ENCODE measurements at regions not wholly inside any gene's neighbourhood (a gene's known extent, or its start where the extent isn't known, plus 50 kb on each side); places are given as distances from the start of the nearest gene placed in this dataset.
A peak's percentile ranks its signal among the peaks of the same experiment; 100 is the strongest.

DNA sequence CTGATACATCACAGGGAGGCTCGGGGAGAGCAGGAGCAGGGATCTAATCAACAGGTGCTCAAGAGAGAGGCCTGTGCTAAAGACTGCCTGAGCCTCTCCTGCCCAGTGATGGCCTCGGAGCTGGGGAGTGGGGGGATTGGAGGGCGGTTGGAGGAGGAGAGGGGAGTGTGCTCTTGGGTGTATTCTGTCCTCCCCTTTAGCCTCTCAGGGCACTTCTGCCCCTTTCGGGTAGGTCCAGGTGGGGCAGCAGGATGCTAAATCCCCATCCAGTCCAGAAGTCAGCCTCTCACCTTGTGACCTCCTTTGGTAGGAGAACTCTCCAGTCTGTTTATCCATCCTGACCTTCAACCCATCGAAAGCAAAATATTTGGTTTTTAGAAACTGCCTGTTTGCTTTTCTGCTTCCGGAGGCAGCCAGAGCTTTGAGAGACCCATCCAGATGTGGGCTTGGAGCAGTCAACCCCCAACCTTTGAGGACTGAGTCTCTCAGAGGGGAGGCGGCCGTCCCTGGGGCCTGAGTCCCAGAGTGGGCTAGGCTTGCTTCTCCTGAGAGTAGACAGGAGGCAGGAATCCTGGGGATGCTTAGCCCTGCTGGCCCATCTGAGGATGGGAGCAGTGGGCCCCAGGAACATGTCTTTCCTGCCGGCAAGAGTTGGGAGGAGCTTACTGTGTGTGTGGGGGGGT lies 105.2 kb upstream of the SYT13 start (continued):
- peak; percentile 97 for TF ChIP-seq NR2F6 (IDR thresholded peaks at IDR 0.05)
- peak; percentile 97 for TF ChIP-seq NR2F6 (CRISPR knock-in tag; IDR thresholded peaks at IDR 0.05)
- TF ChIP-seq ZNF260 (CRISPR knock-in tag; IDR thresholded peaks at IDR 0.05; ENCODE audit: borderline replicate concordance, low read depth): no peak
- TF ChIP-seq TBX2 (CRISPR knock-in tag; IDR thresholded peaks at IDR 0.05; ENCODE audit: borderline replicate concordance): peak; percentile 31; the same call in 1 of the 2 replicates
- TF ChIP-seq, protein P1, sequence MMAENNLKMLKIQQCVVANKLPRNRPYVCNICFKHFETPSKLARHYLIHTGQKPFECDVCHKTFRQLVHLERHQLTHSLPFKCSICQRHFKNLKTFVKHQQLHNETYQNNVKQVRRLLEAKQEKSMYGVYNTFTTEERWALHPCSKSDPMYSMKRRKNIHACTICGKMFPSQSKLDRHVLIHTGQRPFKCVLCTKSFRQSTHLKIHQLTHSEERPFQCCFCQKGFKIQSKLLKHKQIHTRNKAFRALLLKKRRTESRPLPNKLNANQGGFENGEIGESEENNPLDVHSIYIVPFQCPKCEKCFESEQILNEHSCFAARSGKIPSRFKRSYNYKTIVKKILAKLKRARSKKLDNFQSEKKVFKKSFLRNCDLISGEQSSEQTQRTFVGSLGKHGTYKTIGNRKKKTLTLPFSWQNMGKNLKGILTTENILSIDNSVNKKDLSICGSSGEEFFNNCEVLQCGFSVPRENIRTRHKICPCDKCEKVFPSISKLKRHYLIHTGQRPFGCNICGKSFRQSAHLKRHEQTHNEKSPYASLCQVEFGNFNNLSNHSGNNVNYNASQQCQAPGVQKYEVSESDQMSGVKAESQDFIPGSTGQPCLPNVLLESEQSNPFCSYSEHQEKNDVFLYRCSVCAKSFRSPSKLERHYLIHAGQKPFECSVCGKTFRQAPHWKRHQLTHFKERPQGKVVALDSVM (CRISPR knock-in tag; IDR thresholded peaks at IDR 0.05): peak; percentile 34; the same call in 1 of the 2 replicates
- no peak for TF ChIP-seq HES4 (CRISPR knock-in tag; IDR thresholded peaks at IDR 0.05; ENCODE audit: borderline replicate concordance)
- TF ChIP-seq, protein P2, sequence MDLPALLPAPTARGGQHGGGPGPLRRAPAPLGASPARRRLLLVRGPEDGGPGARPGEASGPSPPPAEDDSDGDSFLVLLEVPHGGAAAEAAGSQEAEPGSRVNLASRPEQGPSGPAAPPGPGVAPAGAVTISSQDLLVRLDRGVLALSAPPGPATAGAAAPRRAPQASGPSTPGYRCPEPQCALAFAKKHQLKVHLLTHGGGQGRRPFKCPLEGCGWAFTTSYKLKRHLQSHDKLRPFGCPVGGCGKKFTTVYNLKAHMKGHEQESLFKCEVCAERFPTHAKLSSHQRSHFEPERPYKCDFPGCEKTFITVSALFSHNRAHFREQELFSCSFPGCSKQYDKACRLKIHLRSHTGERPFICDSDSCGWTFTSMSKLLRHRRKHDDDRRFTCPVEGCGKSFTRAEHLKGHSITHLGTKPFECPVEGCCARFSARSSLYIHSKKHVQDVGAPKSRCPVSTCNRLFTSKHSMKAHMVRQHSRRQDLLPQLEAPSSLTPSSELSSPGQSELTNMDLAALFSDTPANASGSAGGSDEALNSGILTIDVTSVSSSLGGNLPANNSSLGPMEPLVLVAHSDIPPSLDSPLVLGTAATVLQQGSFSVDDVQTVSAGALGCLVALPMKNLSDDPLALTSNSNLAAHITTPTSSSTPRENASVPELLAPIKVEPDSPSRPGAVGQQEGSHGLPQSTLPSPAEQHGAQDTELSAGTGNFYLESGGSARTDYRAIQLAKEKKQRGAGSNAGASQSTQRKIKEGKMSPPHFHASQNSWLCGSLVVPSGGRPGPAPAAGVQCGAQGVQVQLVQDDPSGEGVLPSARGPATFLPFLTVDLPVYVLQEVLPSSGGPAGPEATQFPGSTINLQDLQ (CRISPR knock-in tag; IDR thresholded peaks at IDR 0.05): no peak
- TF ChIP-seq SNAI1 (CRISPR knock-in tag; IDR thresholded peaks at IDR 0.05; ENCODE audit: borderline replicate concordance): 0 out of 2 replicates have a peak, but pooled peaks have one; percentile 19
- TF ChIP-seq PRMT3 (CRISPR knock-in tag; IDR thresholded peaks at IDR 0.05; ENCODE audit: borderline replicate concordance, low read depth): no peak
- TF ChIP-seq, protein P3, sequence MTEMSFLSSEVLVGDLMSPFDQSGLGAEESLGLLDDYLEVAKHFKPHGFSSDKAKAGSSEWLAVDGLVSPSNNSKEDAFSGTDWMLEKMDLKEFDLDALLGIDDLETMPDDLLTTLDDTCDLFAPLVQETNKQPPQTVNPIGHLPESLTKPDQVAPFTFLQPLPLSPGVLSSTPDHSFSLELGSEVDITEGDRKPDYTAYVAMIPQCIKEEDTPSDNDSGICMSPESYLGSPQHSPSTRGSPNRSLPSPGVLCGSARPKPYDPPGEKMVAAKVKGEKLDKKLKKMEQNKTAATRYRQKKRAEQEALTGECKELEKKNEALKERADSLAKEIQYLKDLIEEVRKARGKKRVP (CRISPR knock-in tag; IDR thresholded peaks at IDR 0.05): no peak
- TF ChIP-seq ZNF761 (CRISPR knock-in tag; conservative IDR thresholded peaks at IDR 0.05): no peak
- peak; percentile 91 for TF ChIP-seq FOXA3 (CRISPR knock-in tag; IDR thresholded peaks at IDR 0.05)
- TF ChIP-seq, protein P4, sequence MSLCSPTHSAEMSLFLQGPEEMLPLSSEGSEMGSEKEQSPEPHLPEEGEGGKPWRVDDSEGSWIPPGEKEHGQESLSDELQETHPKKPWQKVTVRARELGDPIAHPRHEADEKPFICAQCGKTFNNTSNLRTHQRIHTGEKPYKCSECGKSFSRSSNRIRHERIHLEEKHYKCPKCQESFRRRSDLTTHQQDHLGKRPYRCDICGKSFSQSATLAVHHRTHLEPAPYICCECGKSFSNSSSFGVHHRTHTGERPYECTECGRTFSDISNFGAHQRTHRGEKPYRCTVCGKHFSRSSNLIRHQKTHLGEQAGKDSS (CRISPR knock-in tag; IDR thresholded peaks at IDR 0.05; ENCODE audit: borderline replicate concordance, low read depth): peak; percentile 71; the same call in 1 of the 2 replicates
- TF ChIP-seq, protein P5, sequence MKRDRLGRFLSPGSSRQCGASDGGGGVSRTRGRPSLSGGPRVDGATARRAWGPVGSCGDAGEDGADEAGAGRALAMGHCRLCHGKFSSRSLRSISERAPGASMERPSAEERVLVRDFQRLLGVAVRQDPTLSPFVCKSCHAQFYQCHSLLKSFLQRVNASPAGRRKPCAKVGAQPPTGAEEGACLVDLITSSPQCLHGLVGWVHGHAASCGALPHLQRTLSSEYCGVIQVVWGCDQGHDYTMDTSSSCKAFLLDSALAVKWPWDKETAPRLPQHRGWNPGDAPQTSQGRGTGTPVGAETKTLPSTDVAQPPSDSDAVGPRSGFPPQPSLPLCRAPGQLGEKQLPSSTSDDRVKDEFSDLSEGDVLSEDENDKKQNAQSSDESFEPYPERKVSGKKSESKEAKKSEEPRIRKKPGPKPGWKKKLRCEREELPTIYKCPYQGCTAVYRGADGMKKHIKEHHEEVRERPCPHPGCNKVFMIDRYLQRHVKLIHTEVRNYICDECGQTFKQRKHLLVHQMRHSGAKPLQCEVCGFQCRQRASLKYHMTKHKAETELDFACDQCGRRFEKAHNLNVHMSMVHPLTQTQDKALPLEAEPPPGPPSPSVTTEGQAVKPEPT (CRISPR knock-in tag; IDR thresholded peaks at IDR 0.05; ENCODE audit: low read depth): no peak
- TF ChIP-seq ZNF431 (CRISPR knock-in tag; IDR thresholded peaks at IDR 0.05; ENCODE audit: borderline replicate concordance, low read depth): no peak
- TF ChIP-seq POLR2G (IDR thresholded peaks at IDR 0.05; ENCODE audit: low read depth, low read length): no peak
- no peak for TF ChIP-seq NFE2L2 (IDR thresholded peaks at IDR 0.05; ENCODE audit: low read length)
- TF ChIP-seq RCOR2 (CRISPR knock-in tag; IDR thresholded peaks at IDR 0.05): peak; percentile 79
- peak; percentile 74; the same call in 1 of the 2 replicates for TF ChIP-seq IRF2 (CRISPR knock-in tag; IDR thresholded peaks at IDR 0.05)
- TF ChIP-seq FOXO1 (CRISPR knock-in tag; IDR thresholded peaks at IDR 0.05): peak; percentile 94
- TF ChIP-seq, protein P6, sequence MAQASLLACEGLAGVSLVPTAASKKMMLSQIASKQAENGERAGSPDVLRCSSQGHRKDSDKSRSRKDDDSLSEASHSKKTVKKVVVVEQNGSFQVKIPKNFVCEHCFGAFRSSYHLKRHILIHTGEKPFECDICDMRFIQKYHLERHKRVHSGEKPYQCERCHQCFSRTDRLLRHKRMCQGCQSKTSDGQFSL (CRISPR knock-in tag; IDR thresholded peaks at IDR 0.05): peak; percentile 73
- no peak for TF ChIP-seq SMARCE1 (IDR thresholded peaks at IDR 0.05; ENCODE audit: borderline replicate concordance)
